ENCODE measurements at regions not wholly inside any gene's neighbourhood (a gene's known extent, or its start where the extent isn't known, plus 50 kb on each side); places are given as distances from the start of the nearest gene placed in this dataset.

- Histone ChIP-seq H3K36me3 (ENCODE audit: control insufficient read depth, insufficient read depth, low read length) (no peaks in the 10 kb centered on the region), H3K9me3 (ENCODE audit: control insufficient read depth, insufficient read depth, low read length) (no peaks in the 10 kb centered on the region), H3K27me3 (ENCODE audit: control insufficient read depth, insufficient read depth, low read length) (no peaks in the 10 kb centered on the region), H3K4me1 (ENCODE audit: control insufficient read depth, insufficient read depth, low read length) (no peaks in the 10 kb centered on the region), H3K4me3 (ENCODE audit: low read length) (no peak overlapping the region), H3K27ac (ENCODE audit: low read length) (no peak overlapping the region)
- 100% methylated on average over 1 of the region's 2 CpGs for WGBS (ENCODE audit: insufficient coverage, insufficient read length)
- DNase-seq (ENCODE audit: low read depth, low spot score): no peak
Observed at GRCh38 chr13:102993348-102993747, 72.9 kb downstream of the SLC10A2 start.

DNA sequence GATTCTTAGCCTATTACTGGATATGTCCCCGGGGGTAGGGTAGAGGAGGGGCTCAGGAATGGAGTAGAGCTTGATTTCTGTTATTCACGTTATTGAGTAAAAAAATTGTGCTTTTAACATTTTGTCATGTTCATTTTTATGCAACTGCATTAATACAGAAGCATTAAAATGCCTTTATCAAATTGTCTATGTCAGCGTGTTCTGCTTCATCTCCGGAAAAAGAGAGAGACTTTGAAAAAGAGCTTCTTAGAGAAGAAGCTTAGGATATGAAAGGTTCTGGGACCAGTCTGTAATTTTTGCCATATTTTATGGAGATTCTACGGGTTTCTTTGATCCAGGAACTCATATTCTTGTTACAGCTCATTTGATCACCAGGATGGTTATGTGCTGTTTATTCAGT, 82.0 kb downstream of the SLC10A2 start:
- Histone ChIP-seq H3K27ac (ENCODE audit: low read length) (no peak overlapping the region), H3K4me3 (ENCODE audit: low read length) (no peak overlapping the region), H3K9me3 (ENCODE audit: control insufficient read depth, insufficient read depth, low read length) (no peaks in the 10 kb centered on the region; the same call in 1 of the 2 replicates), H3K4me1 (ENCODE audit: control insufficient read depth, insufficient read depth, low read length) (no peaks in the 10 kb centered on the region), H3K27me3 (ENCODE audit: control insufficient read depth, insufficient read depth, low read length) (no peaks in the 10 kb centered on the region), H3K36me3 (ENCODE audit: control insufficient read depth, insufficient read depth, low read length) (no peaks in the 10 kb centered on the region)
- no CpG with 5 or more reads among the region's 5 CpGs for WGBS (ENCODE audit: insufficient coverage, insufficient read length)
- no peak for DNase-seq (ENCODE audit: low read depth, low spot score)

GRCh38 chr13:102983496-102983895, 82.7 kb downstream of the SLC10A2 start:
- Histone ChIP-seq H3K9me3 (ENCODE audit: control insufficient read depth, insufficient read depth, low read length) (no peaks in the 10 kb centered on the region; the same call in 1 of the 2 replicates), H3K27ac (ENCODE audit: low read length) (no peak overlapping the region), H3K36me3 (ENCODE audit: control insufficient read depth, insufficient read depth, low read length) (no peaks in the 10 kb centered on the region), H3K4me1 (ENCODE audit: control insufficient read depth, insufficient read depth, low read length) (no peaks in the 10 kb centered on the region), H3K4me3 (ENCODE audit: low read length) (no peak overlapping the region), H3K27me3 (ENCODE audit: control insufficient read depth, insufficient read depth, low read length) (no peaks in the 10 kb centered on the region)
- no peak for DNase-seq (ENCODE audit: low read depth, low spot score)
- WGBS (ENCODE audit: insufficient coverage, insufficient read length): no CpG with 5 or more reads among the region's 3 CpGs

DNA sequence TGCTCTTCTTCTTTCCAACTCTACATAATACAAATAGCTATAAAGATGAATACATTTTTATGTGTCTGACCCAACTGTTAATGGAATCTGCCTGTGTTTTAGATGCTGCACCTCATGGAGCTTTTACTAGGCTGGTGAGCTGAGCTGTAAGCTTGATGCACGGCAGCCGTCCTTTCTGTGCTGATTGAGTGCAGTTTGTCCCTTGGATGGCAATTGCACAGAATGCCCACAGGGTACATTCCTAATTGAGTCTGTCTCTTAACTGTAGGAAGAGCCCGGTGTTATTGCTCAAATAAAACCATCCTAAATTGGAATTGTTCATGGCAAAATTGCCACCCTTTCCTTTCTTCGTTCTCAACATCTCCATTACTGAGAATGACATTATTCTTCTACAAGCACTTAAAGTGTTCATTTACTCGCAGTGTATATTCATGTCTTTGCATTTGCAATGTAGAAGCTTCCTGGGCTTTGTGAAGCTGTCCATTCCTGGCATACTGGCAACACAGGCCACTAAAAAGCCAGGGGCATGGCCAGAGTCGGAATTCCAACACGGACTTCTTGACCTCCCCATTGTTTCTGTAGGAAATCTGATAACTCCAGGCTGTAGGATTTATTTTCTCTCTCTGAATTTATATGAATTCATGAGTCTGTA, 85.8 kb downstream of the SLC10A2 start:
- H3K27ac ChIP-seq (ENCODE audit: low read length): no peak overlapping the region
- H3K36me3 ChIP-seq (ENCODE audit: control insufficient read depth, insufficient read depth, low read length): no peaks in the 10 kb centered on the region
- no peaks in the 10 kb centered on the region for H3K27me3 ChIP-seq (ENCODE audit: control insufficient read depth, insufficient read depth, low read length)
- DNase-seq (ENCODE audit: low read depth, low spot score): no peak
- H3K4me1 ChIP-seq (ENCODE audit: control insufficient read depth, insufficient read depth, low read length): no peaks in the 10 kb centered on the region
- H3K4me3 ChIP-seq (ENCODE audit: low read length): no peak overlapping the region
- H3K9me3 ChIP-seq (ENCODE audit: control insufficient read depth, insufficient read depth, low read length): no peaks in the 10 kb centered on the region
- WGBS (ENCODE audit: insufficient coverage, insufficient read length): no CpG with 5 or more reads among the region's 7 CpGs

- DNase-seq (ENCODE audit: low read depth, low spot score): no peak
- no CpG with 5 or more reads among the region's 4 CpGs for WGBS (ENCODE audit: insufficient coverage, insufficient read length)
- H3K4me1 ChIP-seq (ENCODE audit: control insufficient read depth, insufficient read depth, low read length): no peaks in the 10 kb centered on the region
- H3K4me3 ChIP-seq (ENCODE audit: low read length): no peak overlapping the region
- H3K9me3 ChIP-seq (ENCODE audit: control insufficient read depth, insufficient read depth, low read length): no peaks in the 10 kb centered on the region
- H3K36me3 ChIP-seq (ENCODE audit: control insufficient read depth, insufficient read depth, low read length): no peaks in the 10 kb centered on the region
- H3K27me3 ChIP-seq (ENCODE audit: control insufficient read depth, insufficient read depth, low read length): peaks cover 2% of the 10 kb centered on the region; the same call in 1 of the 2 replicates
- no peak overlapping the region for H3K27ac ChIP-seq (ENCODE audit: low read length)
Observed at GRCh38 chr13:102978168-102978567, 88.0 kb downstream of the SLC10A2 start.

GRCh38 chr13:102977471-102977870, 88.7 kb downstream of the SLC10A2 start:
- Histone ChIP-seq H3K9me3 (ENCODE audit: control insufficient read depth, insufficient read depth, low read length) (no peaks in the 10 kb centered on the region), H3K27me3 (ENCODE audit: control insufficient read depth, insufficient read depth, low read length) (peaks cover 2% of the 10 kb centered on the region; the same call in 1 of the 2 replicates)
- no CpG with 5 or more reads among the region's 2 CpGs for WGBS (ENCODE audit: insufficient coverage, insufficient read length)

DNA sequence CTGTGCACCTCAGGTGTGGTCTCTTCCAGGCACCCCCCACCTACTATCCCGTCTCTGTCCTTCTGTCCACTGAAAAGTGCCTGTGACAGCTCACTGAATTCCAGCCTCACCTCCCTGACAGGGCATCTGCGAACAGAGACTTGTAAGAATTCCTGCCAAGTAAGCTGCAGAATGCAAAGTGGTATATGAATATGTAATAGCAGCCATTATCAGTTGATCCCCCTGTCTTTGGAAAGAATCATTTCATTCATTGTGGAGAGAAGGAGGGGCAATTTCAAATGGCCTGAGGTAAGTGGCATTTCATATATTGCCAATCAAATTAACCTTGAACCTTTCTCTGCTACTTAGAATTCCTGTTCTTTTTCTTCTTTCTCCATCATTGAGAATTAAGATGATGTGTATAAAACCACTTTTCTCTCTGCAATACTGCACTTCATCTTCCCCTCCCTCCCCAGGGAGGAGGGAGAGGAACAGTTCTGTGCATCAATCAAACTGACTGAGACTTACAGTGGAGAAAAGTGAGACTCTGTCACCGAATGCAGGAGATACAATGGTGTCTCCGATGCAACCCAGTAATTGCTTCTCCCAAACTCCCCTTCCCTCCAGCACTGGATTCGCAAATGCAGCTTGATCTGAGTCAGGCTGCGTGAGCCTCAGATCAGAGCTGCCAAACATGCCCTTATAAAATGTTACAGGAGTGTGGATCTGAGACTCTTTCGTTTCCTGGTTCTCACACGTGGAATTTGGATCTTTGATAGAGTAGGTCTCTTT, 91.7 kb downstream of the SLC10A2 start:
- no peak for DNase-seq (ENCODE audit: low read depth, low spot score)
- Histone ChIP-seq H3K27ac (ENCODE audit: low read length) (no peak overlapping the region), H3K4me3 (ENCODE audit: low read length) (no peak overlapping the region), H3K27me3 (ENCODE audit: control insufficient read depth, insufficient read depth, low read length) (peaks cover 2% of the 10 kb centered on the region; the same call in 1 of the 2 replicates), H3K9me3 (ENCODE audit: control insufficient read depth, insufficient read depth, low read length) (no peaks in the 10 kb centered on the region), H3K4me1 (ENCODE audit: control insufficient read depth, insufficient read depth, low read length) (no peaks in the 10 kb centered on the region), H3K36me3 (ENCODE audit: control insufficient read depth, insufficient read depth, low read length) (no peaks in the 10 kb centered on the region)
- WGBS (ENCODE audit: insufficient coverage, insufficient read length): no CpG with 5 or more reads among the region's 8 CpGs

More at GRCh38 chr13:102977471-102977870, 88.7 kb downstream of the SLC10A2 start:
- Histone ChIP-seq H3K4me1 (ENCODE audit: control insufficient read depth, insufficient read depth, low read length) (no peaks in the 10 kb centered on the region), H3K27ac (ENCODE audit: low read length) (no peak overlapping the region), H3K36me3 (ENCODE audit: control insufficient read depth, insufficient read depth, low read length) (no peaks in the 10 kb centered on the region), H3K4me3 (ENCODE audit: low read length) (no peak overlapping the region)
- DNase-seq (ENCODE audit: low read depth, low spot score): no peak

DNA sequence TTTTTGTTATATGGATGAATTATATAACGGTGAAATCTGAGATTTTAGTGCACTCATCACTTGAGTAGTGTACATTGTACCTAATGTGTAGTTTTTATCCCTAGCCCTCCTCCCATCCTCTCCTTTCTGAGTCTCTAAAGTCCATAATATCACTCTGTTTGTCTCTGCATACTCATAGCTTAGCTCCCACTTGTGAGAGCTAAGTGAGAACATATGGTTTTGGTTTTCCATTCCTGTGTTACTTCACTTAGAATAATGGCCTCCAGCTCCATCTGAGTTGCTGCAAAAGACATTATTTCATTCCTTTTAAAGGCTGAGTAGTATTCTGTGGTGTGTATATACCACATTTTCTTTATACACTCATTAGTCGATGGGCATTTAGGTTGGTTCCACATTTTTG, 94.0 kb downstream of the SLC10A2 start:
- WGBS (ENCODE audit: insufficient coverage, insufficient read length): no CpG with 5 or more reads among the region's 2 CpGs
- no peaks in the 10 kb centered on the region for H3K4me1 ChIP-seq (ENCODE audit: control insufficient read depth, insufficient read depth, low read length)
- H3K4me3 ChIP-seq (ENCODE audit: low read length): no peak overlapping the region
- H3K27me3 ChIP-seq (ENCODE audit: control insufficient read depth, insufficient read depth, low read length): peaks cover 2% of the 10 kb centered on the region; the same call in 1 of the 2 replicates
- H3K9me3 ChIP-seq (ENCODE audit: control insufficient read depth, insufficient read depth, low read length): no peaks in the 10 kb centered on the region
- H3K27ac ChIP-seq (ENCODE audit: low read length): no peak overlapping the region
- no peak for DNase-seq (ENCODE audit: low read depth, low spot score)
- no peaks in the 10 kb centered on the region for H3K36me3 ChIP-seq (ENCODE audit: control insufficient read depth, insufficient read depth, low read length)

DNA sequence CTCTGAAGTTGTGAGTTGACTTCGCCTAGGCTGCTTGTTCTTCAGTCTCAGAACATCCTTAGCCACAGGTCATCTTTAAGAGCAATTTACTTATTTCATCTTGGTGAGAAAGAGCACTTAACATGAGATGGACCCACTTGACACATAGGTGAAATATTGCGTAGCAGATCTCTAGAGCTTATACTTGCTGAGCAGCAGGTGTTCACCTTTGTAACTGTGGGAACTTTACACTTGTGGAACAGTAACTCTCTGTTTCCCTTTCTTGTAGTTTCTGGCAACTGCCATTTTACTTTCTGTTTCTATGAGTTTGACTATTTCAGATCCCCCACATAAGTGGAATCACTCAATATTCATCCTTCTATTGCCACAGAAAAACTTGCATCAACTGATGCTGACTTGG, 95.7 kb downstream of the SLC10A2 start:
- Histone ChIP-seq H3K27me3 (ENCODE audit: control insufficient read depth, insufficient read depth, low read length) (peaks cover 2% of the 10 kb centered on the region; the same call in 1 of the 2 replicates), H3K4me1 (ENCODE audit: control insufficient read depth, insufficient read depth, low read length) (no peaks in the 10 kb centered on the region), H3K27ac (ENCODE audit: low read length) (no peak overlapping the region), H3K36me3 (ENCODE audit: control insufficient read depth, insufficient read depth, low read length) (no peaks in the 10 kb centered on the region), H3K4me3 (ENCODE audit: low read length) (no peak overlapping the region), H3K9me3 (ENCODE audit: control insufficient read depth, insufficient read depth, low read length) (no peaks in the 10 kb centered on the region)
- no CpG with 5 or more reads among the region's 2 CpGs for WGBS (ENCODE audit: insufficient coverage, insufficient read length)
- no peak for DNase-seq (ENCODE audit: low read depth, low spot score)

- no peak overlapping the region for H3K27ac ChIP-seq (ENCODE audit: low read length)
- no peaks in the 10 kb centered on the region for H3K36me3 ChIP-seq (ENCODE audit: control insufficient read depth, insufficient read depth, low read length)
- H3K9me3 ChIP-seq (ENCODE audit: control insufficient read depth, insufficient read depth, low read length): no peaks in the 10 kb centered on the region
- H3K4me3 ChIP-seq (ENCODE audit: low read length): no peak overlapping the region
- no CpG with 5 or more reads among the region's 11 CpGs for WGBS (ENCODE audit: insufficient coverage, insufficient read length)
- no peaks in the 10 kb centered on the region for H3K4me1 ChIP-seq (ENCODE audit: control insufficient read depth, insufficient read depth, low read length)
- no peak for DNase-seq (ENCODE audit: low read depth, low spot score)
- peaks cover 2% of the 10 kb centered on the region; the same call in 1 of the 2 replicates for H3K27me3 ChIP-seq (ENCODE audit: control insufficient read depth, insufficient read depth, low read length)
Observed at GRCh38 chr13:102968572-102969228, 97.5 kb downstream of the SLC10A2 start.
